T-helper 22 cell (primary cell): ENCODE measurements at regions not wholly inside any gene's neighbourhood (a gene's known extent, or its start where the extent isn't known, plus 50 kb on each side); places are given as distances from the start of the nearest gene placed in this dataset.
"Not testable (repeated sequence)": the region's sequence is repeated elsewhere in the genome, so short reads cannot be mapped to it uniquely, and the experiment has no call there.

Source experiments
- DNase-seq: peaks from one replicate; pipeline ENCODE4 v3.0.0-alpha.2; 2020; ENCODE audit warnings: low read depth

GRCh38 chr5:124619121-124619520 lies 127.3 kb downstream of the ZNF608 start:
- no peak for DNase-seq

DNA sequence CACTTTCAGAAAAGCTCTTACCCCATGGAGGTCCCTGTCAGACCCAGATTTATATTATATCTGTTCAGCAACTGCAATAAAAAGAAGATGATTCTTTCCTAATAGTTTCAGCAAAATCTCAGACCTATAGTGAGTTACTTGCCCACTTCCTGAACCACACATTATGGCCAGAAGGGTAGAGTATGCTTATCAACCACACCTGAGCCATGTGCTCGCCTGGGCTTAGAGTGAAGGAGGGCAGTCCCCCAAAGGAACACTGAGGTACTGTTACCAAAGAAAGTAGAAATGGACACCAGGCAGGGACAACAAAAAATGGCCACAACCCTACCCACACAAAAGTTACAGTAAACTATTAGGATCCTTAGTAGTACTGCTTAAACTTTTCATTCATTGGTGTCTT lies 128.7 kb downstream of the ZNF608 start:
- DNase-seq = no peak

- DNase-seq = no peak
These were observed 131.5 kb downstream of the ZNF608 start for GRCh38 chr5:124614836-124615385.

GRCh38 chr5:124614105-124614504 lies 132.3 kb downstream of the ZNF608 start:
- no peak for DNase-seq

- no peak for DNase-seq
These were observed 133.0 kb downstream of the ZNF608 start for GRCh38 chr5:124613273-124613953.

- no peak for DNase-seq
These were observed 134.4 kb downstream of the ZNF608 start for GRCh38 chr5:124612023-124612422.

GRCh38 chr5:124611262-124611661 lies 135.2 kb downstream of the ZNF608 start:
- DNase-seq = not testable (repeated sequence)

GRCh38 chr5:124609685-124610084 lies 136.8 kb downstream of the ZNF608 start:
- not testable (repeated sequence) for DNase-seq

GRCh38 chr5:124606543-124606942 lies 139.9 kb downstream of the ZNF608 start:
- no peak for DNase-seq

DNA sequence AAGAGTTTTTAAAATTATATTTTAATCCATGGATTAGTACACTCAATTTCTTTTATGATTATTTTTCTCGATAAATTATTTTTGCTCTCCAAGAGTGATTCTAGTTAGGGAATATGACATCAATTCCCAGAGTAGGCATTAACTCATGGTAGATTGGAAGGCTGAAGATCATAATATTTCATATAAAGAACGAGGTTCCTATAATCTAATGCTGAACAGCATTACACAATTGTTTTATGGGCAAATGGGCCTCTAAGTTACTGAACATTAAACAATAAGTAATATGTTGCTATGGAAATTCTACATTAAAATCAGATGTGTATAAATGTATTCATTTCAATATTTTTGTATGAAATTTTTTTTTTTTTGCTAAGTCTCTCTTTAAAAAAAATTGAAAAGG lies 140.3 kb downstream of the ZNF608 start:
- DNase-seq = no peak

GRCh38 chr5:124605541-124605940 lies 140.9 kb downstream of the ZNF608 start:
- DNase-seq = no peak

DNA sequence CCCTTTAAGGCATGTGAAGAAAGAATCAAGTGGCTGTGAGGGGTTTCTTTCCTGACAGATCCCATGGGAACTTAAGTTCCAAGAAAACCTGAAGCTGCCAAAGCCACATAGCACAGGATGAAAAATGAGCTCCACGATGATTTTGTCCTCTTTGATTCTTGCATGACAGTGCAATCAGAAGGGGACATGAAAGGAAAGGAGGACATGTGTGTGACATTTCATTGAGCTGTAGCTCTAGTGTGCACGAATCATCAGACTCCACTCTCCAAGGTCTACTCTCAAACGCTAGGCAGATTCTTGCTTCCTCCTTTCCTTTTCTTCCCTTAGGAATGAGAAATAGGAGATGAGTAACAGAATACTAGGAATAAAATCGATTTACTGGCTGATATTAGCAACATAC lies 142.0 kb downstream of the ZNF608 start:
- DNase-seq = no peak

GRCh38 chr5:124602925-124603650 lies 143.4 kb downstream of the ZNF608 start:
- no peak for DNase-seq

DNA sequence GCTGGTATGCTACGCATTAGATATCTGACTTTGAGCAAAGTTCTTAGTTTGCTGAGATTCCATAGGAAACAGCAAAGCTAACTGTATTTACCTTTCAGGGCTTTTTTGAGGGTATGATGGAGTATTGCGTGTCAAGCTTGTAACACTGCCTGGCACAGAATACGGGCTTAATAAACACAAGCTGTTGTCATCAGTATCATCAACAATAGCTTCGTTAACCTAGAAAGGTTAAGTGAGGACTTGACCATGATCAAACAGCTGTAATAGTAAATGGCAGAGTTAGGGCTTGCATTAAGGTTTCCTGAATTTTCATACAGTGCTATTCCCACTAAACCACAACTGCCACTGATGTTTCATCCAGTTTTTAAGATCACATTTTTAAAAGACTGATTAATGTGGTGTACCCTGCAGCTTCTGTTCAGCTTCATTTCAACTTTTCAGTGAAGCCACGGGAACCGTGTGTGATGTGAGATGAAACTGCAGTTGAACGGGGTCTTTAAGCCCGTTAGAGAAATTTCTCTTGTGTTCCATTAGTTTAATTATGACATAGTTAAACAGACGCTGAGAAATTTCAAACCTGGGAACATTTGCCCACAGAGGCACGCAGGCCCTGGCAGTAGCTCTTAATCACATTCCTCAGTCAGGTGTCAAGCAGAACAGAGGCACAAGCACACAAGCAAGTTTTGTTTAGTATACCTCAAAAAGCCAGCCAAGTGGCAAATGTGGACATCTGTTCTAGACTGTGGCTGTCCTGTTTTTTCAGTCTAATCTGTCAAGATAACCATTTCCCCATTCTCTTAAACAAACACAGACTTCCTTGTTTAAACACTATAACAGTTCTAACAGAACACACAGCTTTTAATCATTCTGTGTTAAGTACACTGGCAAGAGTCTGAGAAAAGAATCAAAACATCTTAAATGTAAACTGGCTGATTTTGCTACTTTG lies 147.1 kb downstream of the ZNF608 start:
- no peak for DNase-seq

GRCh38 chr5:124596595-124597421 lies 149.6 kb downstream of the ZNF608 start:
- DNase-seq = no peak

GRCh38 chr5:124593952-124594351 lies 152.5 kb downstream of the ZNF608 start:
- no peak for DNase-seq

GRCh38 chr5:124592891-124593290 lies 153.5 kb downstream of the ZNF608 start:
- DNase-seq = no peak

DNA sequence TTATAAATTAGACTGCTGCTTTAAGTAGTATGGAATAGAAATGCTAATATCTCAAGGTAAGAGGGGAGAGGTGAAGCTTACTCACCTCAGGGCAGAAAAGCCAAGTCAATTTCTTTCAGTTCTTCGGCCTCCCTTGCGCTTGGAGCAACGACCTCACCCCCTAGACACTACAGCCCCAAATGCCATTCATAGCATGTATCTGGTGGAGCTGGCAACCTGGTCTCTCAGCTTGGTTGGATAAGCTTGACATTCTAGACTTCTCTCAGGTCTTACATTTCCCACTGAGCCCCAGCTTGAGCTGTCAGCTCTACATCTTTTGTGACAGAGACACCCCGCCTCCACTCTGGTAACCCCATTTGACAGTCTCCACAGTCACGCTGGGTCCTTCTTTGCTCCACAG lies 154.9 kb downstream of the ZNF608 start:
- no peak for DNase-seq

GRCh38 chr5:124590686-124591085 lies 155.8 kb downstream of the ZNF608 start:
- DNase-seq = no peak

DNA sequence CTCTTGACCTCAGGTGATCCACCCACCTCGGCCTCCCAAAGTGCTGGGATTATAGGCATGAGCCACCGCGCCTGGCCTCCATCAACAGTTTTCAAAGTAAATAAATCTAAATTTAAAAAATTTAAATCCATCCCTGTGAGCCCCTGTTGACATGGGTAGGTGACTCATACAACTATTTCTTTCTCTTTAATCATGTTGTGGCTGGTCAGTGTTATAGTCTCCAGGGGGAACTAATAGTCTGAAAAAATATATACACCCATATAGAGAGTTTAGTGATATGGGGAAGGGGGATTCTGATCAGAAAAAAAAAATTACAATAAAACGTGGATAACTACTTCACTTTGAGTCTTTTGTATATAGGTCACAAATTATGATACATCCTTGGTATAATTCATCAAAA lies 159.2 kb downstream of the ZNF608 start:
- DNase-seq = no peak

GRCh38 chr5:124584991-124585715 lies 161.3 kb downstream of the ZNF608 start:
- no peak for DNase-seq
